Ovary (tissue), 3 donors: ENCODE measurements at regions not wholly inside any gene's neighbourhood (a gene's known extent, or its start where the extent isn't known, plus 50 kb on each side); places are given as distances from the start of the nearest gene placed in this dataset.

Source experiments
- EP300 ChIP-seq: sonication (generic); formaldehyde crosslinking; IDR thresholded peaks from one replicate; pipeline ENCODE4 v1.6.1; 2017; ENCODE audit warnings: antibody characterized with exemption
- POLR2A ChIP-seq: fragments of 450-650 bp; IDR thresholded peaks from one replicate; pipeline ENCODE4 v1.6.1; 2017; ENCODE audit warnings: antibody characterized with exemption, mild to moderate bottlenecking, moderate library complexity
- TF ChIP-seq, protein P1 (sequence below), 3 donors: fragments of 450-650 bp in 2 of 3; fragments of 200-600 bp in 1 of 3; IDR thresholded peaks; one replicate each; pipeline versions ENCODE4 v1.5.1 to v1.8.0; 2016 to 2022; ENCODE audit warnings: antibody characterized with exemption in 3 of 3, mild to moderate bottlenecking in 1 of 3
- donor health status: DM: no; HTN: no; CAD: no.

- TF ChIP-seq EP300 (no peak), POLR2A (no peak)
- TF ChIP-seq, protein P1, sequence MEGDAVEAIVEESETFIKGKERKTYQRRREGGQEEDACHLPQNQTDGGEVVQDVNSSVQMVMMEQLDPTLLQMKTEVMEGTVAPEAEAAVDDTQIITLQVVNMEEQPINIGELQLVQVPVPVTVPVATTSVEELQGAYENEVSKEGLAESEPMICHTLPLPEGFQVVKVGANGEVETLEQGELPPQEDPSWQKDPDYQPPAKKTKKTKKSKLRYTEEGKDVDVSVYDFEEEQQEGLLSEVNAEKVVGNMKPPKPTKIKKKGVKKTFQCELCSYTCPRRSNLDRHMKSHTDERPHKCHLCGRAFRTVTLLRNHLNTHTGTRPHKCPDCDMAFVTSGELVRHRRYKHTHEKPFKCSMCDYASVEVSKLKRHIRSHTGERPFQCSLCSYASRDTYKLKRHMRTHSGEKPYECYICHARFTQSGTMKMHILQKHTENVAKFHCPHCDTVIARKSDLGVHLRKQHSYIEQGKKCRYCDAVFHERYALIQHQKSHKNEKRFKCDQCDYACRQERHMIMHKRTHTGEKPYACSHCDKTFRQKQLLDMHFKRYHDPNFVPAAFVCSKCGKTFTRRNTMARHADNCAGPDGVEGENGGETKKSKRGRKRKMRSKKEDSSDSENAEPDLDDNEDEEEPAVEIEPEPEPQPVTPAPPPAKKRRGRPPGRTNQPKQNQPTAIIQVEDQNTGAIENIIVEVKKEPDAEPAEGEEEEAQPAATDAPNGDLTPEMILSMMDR (IDR thresholded peaks at IDR 0.05): no peak
Measured at GRCh38 chr18:78494204-78495085, 485.2 kb upstream of the SALL3 start.
